Panc1 (cell line): ENCODE measurements at regions not wholly inside any gene's neighbourhood (a gene's known extent, or its start where the extent isn't known, plus 50 kb on each side); places are given as distances from the start of the nearest gene placed in this dataset.

Experiments used
- ATAC-seq: fragments of 200-7000 bp; cut with Tn5 transposase; 2 replicates; pipeline ENCODE4 v1.9.1; 2020; ENCODE audit warnings: mild to moderate bottlenecking, moderate library complexity
- BruUV-seq: library from RNA; stranded (reverse); fragments of 400-500 nt; replicated peaks from 2 replicates; lab custom pipeline; 2021; lab: Mats Ljungman, UMichigan
- CTCF ChIA-PET: fragments of 300-600 bp; sonication (Branson Sonifier 250); formaldehyde crosslinking; loops from one replicate; lab custom pipeline; 2022; ENCODE audit warnings: antibody characterized with exemption; lab: Charles Lee
- POLR2A ChIA-PET: fragments of 300-600 bp; sonication (Branson Sonifier 250); formaldehyde crosslinking; loops from one replicate; lab custom pipeline; 2022; ENCODE audit warnings: antibody characterized with exemption; lab: Charles Lee
- DNase-seq: peaks from one replicate; pipeline ENCODE4 v3.0.0-alpha.2; 2010; ENCODE audit warnings: low read depth, low spot score
- H3K27ac ChIP-seq: 2 replicates; pipeline ENCODE4 v1.5.1; 2011; ENCODE audit warnings: mild to moderate bottlenecking, low read length, inconsistent platforms
- H3K27me3 ChIP-seq: fragments of 200-500 bp; sonication (Bioruptor generic); 2 replicates; pipeline ENCODE4 v1.6.0; 2014; ENCODE audit warnings: low read length, inconsistent platforms; ENCODE audit not compliant: control insufficient read depth, insufficient read depth
- H3K36me3 ChIP-seq: fragments of 200-500 bp; sonication (Bioruptor generic); 2 replicates; pipeline ENCODE4 v1.5.1; 2014; ENCODE audit warnings: inconsistent platforms, mild to moderate bottlenecking, low read length, moderate library complexity; ENCODE audit not compliant: control insufficient read depth, insufficient read depth
- H3K4me1 ChIP-seq: 2 replicates; pipeline ENCODE4 v1.5.1; 2011; ENCODE audit warnings: inconsistent platforms, mild to moderate bottlenecking, low read length, moderate library complexity; ENCODE audit not compliant: control insufficient read depth, insufficient read depth
- H3K4me3 ChIP-seq, 2 experiments: 2 replicates each; pipeline ENCODE4 v1.5.1; 2011 to 2012; ENCODE audit warnings: low read depth in 2 of 2, low read length in 2 of 2, mild to moderate bottlenecking in 2 of 2, inconsistent platforms in 1 of 2, moderate library complexity in 1 of 2
- H3K9me3 ChIP-seq: fragments of 200-500 bp; sonication (Bioruptor generic); 2 replicates; pipeline ENCODE4 v1.5.1; 2014; ENCODE audit warnings: low read depth, mild to moderate bottlenecking, inconsistent platforms, low read length, moderate library complexity; ENCODE audit not compliant: control insufficient read depth, insufficient read depth
- POLR2AphosphoS5 ChIP-seq: IDR thresholded peaks from 2 replicates; pipeline ENCODE4 v1.6.1; 2012; ENCODE audit warnings: mild to moderate bottlenecking, low read depth, low read length, moderate library complexity
- SIN3A ChIP-seq: IDR thresholded peaks from 2 replicates; pipeline ENCODE4 v1.6.1; 2012; ENCODE audit warnings: low read depth, mild to moderate bottlenecking, low read length, moderate library complexity, borderline replicate concordance; ENCODE audit not compliant: insufficient read depth
- TCF7L2 ChIP-seq: IDR thresholded peaks from 2 replicates; pipeline ENCODE4 v1.6.1; 2011; ENCODE audit warnings: mild to moderate bottlenecking, low read depth, low read length, inconsistent platforms
- in situ Hi-C: cut with HindIII; loops from 2 replicates; pipeline ENCODE4 v1.10.0; 2016; ENCODE audit warnings: low sequenced_read_pairs, low pct_unique_long_range_greater_than_20kb
- intact Hi-C: fragments of 100-400 bp; cut with micrococcal nuclease; formaldehyde crosslinking; loops from one replicate; pipeline ENCODE4 v1.10.0; 2022; ENCODE audit not compliant: unreplicated experiment
- TF ChIP-seq, protein P1 (sequence below), 2 experiments: IDR thresholded peaks; 2 replicates each; pipeline ENCODE4 v1.6.1; 2011 to 2012; ENCODE audit warnings: low read depth in 2 of 2, control low read depth in 1 of 2, low read length in 1 of 2, mild to moderate bottlenecking in 1 of 2, moderate library complexity in 1 of 2; ENCODE audit not compliant: insufficient read depth in 1 of 2

DNA sequence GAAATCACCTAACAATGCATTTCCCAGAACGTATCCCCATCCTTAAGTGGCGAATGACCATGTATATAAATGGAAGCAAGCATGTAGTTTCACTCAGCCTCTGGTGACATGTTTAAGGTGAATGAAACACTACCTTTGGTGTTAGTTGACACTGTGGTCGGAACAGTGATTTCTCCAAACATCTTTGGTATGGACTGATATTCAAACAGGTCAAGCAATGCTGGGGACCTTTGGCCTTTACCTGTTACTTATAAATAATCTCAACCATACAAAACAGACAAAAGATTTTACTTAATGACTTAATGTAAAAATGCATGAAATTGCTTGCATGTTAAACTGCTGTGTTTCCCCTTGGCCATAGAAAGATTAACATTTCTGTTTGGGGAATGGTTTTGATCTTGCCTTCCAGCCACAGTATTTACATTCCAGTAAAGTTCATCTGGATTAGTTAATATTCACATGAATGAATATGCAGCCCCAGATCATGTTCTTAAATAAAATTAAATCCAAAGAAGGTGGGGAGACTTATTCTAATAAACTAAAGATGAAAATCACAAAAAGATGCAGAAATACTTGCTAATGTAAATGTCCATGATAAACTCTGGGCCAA lies 74.4 kb upstream of the HES1 start:
- no TSS peak for BruUV-seq
- TF ChIP-seq SIN3A: no peak
- TF ChIP-seq, protein P1, sequence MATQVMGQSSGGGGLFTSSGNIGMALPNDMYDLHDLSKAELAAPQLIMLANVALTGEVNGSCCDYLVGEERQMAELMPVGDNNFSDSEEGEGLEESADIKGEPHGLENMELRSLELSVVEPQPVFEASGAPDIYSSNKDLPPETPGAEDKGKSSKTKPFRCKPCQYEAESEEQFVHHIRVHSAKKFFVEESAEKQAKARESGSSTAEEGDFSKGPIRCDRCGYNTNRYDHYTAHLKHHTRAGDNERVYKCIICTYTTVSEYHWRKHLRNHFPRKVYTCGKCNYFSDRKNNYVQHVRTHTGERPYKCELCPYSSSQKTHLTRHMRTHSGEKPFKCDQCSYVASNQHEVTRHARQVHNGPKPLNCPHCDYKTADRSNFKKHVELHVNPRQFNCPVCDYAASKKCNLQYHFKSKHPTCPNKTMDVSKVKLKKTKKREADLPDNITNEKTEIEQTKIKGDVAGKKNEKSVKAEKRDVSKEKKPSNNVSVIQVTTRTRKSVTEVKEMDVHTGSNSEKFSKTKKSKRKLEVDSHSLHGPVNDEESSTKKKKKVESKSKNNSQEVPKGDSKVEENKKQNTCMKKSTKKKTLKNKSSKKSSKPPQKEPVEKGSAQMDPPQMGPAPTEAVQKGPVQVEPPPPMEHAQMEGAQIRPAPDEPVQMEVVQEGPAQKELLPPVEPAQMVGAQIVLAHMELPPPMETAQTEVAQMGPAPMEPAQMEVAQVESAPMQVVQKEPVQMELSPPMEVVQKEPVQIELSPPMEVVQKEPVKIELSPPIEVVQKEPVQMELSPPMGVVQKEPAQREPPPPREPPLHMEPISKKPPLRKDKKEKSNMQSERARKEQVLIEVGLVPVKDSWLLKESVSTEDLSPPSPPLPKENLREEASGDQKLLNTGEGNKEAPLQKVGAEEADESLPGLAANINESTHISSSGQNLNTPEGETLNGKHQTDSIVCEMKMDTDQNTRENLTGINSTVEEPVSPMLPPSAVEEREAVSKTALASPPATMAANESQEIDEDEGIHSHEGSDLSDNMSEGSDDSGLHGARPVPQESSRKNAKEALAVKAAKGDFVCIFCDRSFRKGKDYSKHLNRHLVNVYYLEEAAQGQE (IDR thresholded peaks at IDR 0.05; ENCODE audit: insufficient read depth in 1 of 2, low read depth in 2 of 2, low read length in 1 of 2): no peak
- TF ChIP-seq TCF7L2: no peak
- no peak for TF ChIP-seq POLR2AphosphoS5
- POLR2A ChIA-PET: no interaction called here
- in situ Hi-C loops: no loop called here
- Histone ChIP-seq H3K27me3 (no peaks in the 10 kb centered on the region), H3K4me1 (peaks cover 15% of the 10 kb centered on the region), H3K27ac (no peak overlapping the region; the same call in 1 of the 2 replicates), H3K4me3 (no peak overlapping the region), H3K9me3 (no peaks in the 10 kb centered on the region), H3K36me3 (no peaks in the 10 kb centered on the region)
- intact Hi-C loops: no loop called here
- no peak for DNase-seq
- CTCF ChIA-PET: no interaction called here
- no peak for ATAC-seq

DNA sequence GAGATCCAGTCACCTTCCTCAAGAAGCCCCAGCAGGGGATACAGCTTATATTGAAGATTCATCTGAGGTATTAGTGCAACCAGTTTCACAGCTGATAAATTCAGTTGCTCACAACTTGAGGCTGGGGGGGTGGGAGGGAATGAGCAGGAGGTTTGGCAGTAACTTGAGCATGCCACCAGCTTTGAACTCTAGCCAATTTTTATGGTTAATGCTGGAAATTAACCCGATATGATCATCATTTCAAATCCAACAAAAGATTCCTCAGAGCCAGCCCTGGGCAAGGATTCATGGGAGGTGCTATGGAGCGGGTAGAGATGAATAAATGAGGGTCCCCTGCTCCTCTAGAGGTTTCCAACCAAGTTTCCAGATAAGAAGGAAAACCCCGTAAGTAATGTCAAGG lies 73.1 kb upstream of the HES1 start:
- ATAC-seq: no peak
- no peak for TF ChIP-seq POLR2AphosphoS5
- TF ChIP-seq, protein P1 (IDR thresholded peaks at IDR 0.05; ENCODE audit: insufficient read depth in 1 of 2, low read depth in 2 of 2, low read length in 1 of 2): no peak
- Histone ChIP-seq H3K27me3 (no peaks in the 10 kb centered on the region), H3K36me3 (no peaks in the 10 kb centered on the region), H3K27ac (no peak overlapping the region), H3K4me3 (no peak overlapping the region), H3K9me3 (no peaks in the 10 kb centered on the region), H3K4me1 (peaks cover 11% of the 10 kb centered on the region)
- POLR2A ChIA-PET: interaction anchor here (0.5 to 0.7 kb wide), 3 partner anchors 16 to 73 kb away, joined by 3 to 5 read pairs (median 4); no protein-coding TSS in a partner anchor
- intact Hi-C loops (no loop called here), in situ Hi-C loops (no loop called here)
- BruUV-seq: no TSS peak
- CTCF ChIA-PET: no interaction called here
- no peak for DNase-seq
